Liver (tissue), 8 donors: ENCODE measurements at regions not wholly inside any gene's neighbourhood (a gene's known extent, or its start where the extent isn't known, plus 50 kb on each side); places are given as distances from the start of the nearest gene placed in this dataset.

Experiments used
- DNase-seq: peaks from one replicate; pipeline ENCODE4 v3.0.0-alpha.2; 2017; ENCODE audit warnings: low spot score
- H3K27ac ChIP-seq, 2 donors: one replicate each; pipeline ENCODE4 v1.7.0; 2013; ENCODE audit warnings: inconsistent platforms in 2 of 2, low read length in 2 of 2, control low read depth in 1 of 2, low read depth in 1 of 2, mild to moderate bottlenecking in 1 of 2
- H3K27me3 ChIP-seq, 4 donors: one replicate each; pipeline versions ENCODE4 v1.6.1 to v1.7.0; 2013; ENCODE audit warnings: low read length in 3 of 4, inconsistent platforms in 1 of 4, mild to moderate bottlenecking in 1 of 4, moderate library complexity in 1 of 4; ENCODE audit not compliant: control insufficient read depth in 4 of 4, insufficient read depth in 4 of 4
- H3K36me3 ChIP-seq, 4 donors: one replicate each; pipeline versions ENCODE4 v1.6.1 to v1.7.0; 2013; ENCODE audit warnings: low read length in 3 of 4, mild to moderate bottlenecking in 3 of 4, low read depth in 1 of 4, moderate library complexity in 1 of 4; ENCODE audit not compliant: control insufficient read depth in 4 of 4, insufficient read depth in 3 of 4
- H3K4me1 ChIP-seq, 4 donors: one replicate each; pipeline versions ENCODE4 v1.6.1 to v1.7.0; 2013; ENCODE audit warnings: low read length in 3 of 4, mild to moderate bottlenecking in 3 of 4, moderate library complexity in 1 of 4; ENCODE audit not compliant: control insufficient read depth in 4 of 4, insufficient read depth in 4 of 4
- H3K4me3 ChIP-seq, 3 donors: one replicate each; pipeline versions ENCODE4 v1.6.1 to v1.7.0; 2013; ENCODE audit warnings: low read length in 3 of 3, control low read depth in 1 of 3, low read depth in 1 of 3, mild to moderate bottlenecking in 1 of 3
- H3K9ac ChIP-seq, 2 donors: one replicate each; pipeline ENCODE4 v1.7.0; 2013; ENCODE audit warnings: low read length in 2 of 2, mild to moderate bottlenecking in 2 of 2, moderate library complexity in 2 of 2, control low read depth in 1 of 2, low read depth in 1 of 2
- H3K9me3 ChIP-seq, 4 donors: one replicate each; pipeline versions ENCODE4 v1.6.1 to v1.7.0; 2013; ENCODE audit warnings: low read length in 3 of 4; ENCODE audit not compliant: control insufficient read depth in 4 of 4
- EGR1 ChIP-seq, 2 donors: IDR thresholded peaks; 2 replicates each; pipeline ENCODE4 v1.6.1; 2016 to 2018; ENCODE audit warnings: antibody characterized with exemption in 2 of 2, low read depth in 2 of 2
- FOXA1 ChIP-seq: IDR thresholded peaks from 2 replicates; pipeline ENCODE4 v1.6.1; 2016; ENCODE audit warnings: antibody characterized with exemption
- FOXA2 ChIP-seq: IDR thresholded peaks from 2 replicates; pipeline ENCODE4 v1.6.1; 2016; ENCODE audit warnings: antibody characterized with exemption
- HNF4A ChIP-seq, 2 donors: conservative IDR thresholded peaks; 2 replicates each; pipeline ENCODE4 v1.6.1; 2016; ENCODE audit warnings: antibody characterized with exemption in 2 of 2, mild to moderate bottlenecking in 2 of 2
- JUND ChIP-seq, 2 donors: IDR thresholded peaks; 2 replicates each; pipeline ENCODE4 v1.6.1; 2016; ENCODE audit warnings: antibody characterized with exemption in 2 of 2
- RAD21 ChIP-seq, 2 donors: IDR thresholded peaks; 2 replicates each; pipeline ENCODE4 v1.6.1; 2016; ENCODE audit warnings: antibody characterized with exemption in 2 of 2, mild to moderate bottlenecking in 2 of 2
- RXRA ChIP-seq, 2 donors: IDR thresholded peaks; 2 replicates each; pipeline ENCODE4 v1.6.1; 2017 to 2018; ENCODE audit warnings: antibody characterized with exemption in 2 of 2, mild to moderate bottlenecking in 1 of 2
- SP1 ChIP-seq: IDR thresholded peaks from 2 replicates; pipeline ENCODE4 v1.6.1; 2018; ENCODE audit warnings: antibody characterized with exemption, mild to moderate bottlenecking
- TAF1 ChIP-seq: conservative IDR thresholded peaks from 2 replicates; pipeline ENCODE4 v1.6.1; 2016; ENCODE audit warnings: antibody characterized with exemption, mild to moderate bottlenecking
- YY1 ChIP-seq: IDR thresholded peaks from 2 replicates; pipeline ENCODE4 v1.6.1; 2016; ENCODE audit warnings: antibody characterized with exemption, mild to moderate bottlenecking
- WGBS: extraction: QIAGEN DNeasy Blood & Tissue Kit; methylation state at CpG from one replicate; pipeline ENCODE4 v1.1.7; 2013; 5-methylcytosine and 5-hydroxymethylcytosine counted together
- TF ChIP-seq, protein P1 (sequence below): IDR thresholded peaks from 2 replicates; pipeline ENCODE4 v1.6.1; 2016; ENCODE audit warnings: antibody characterized with exemption
- TF ChIP-seq, protein P2 (sequence below): IDR thresholded peaks from 2 replicates; pipeline ENCODE4 v1.6.1; 2016; ENCODE audit warnings: antibody characterized with exemption, mild to moderate bottlenecking
- TF ChIP-seq, protein P3 (sequence below): fragments of 150-350 bp; IDR thresholded peaks from 2 replicates; pipeline ENCODE4 v1.5.1; 2017; ENCODE audit warnings: improper control_type of control experiment, low read depth, low read length; ENCODE audit not compliant: missing input control
- TF ChIP-seq, protein P4 (sequence below): IDR thresholded peaks from 2 replicates; pipeline ENCODE4 v1.6.1; 2016; ENCODE audit warnings: antibody characterized with exemption
- TF ChIP-seq, protein P5 (sequence below): IDR thresholded peaks from 2 replicates; pipeline ENCODE4 v1.6.1; 2016; ENCODE audit warnings: antibody characterized with exemption
- donor health status: healthy.
- donor health status: healthy.
- donor health status: healthy.
- donor health status: healthy.
- donor health status: healthy.

DNA sequence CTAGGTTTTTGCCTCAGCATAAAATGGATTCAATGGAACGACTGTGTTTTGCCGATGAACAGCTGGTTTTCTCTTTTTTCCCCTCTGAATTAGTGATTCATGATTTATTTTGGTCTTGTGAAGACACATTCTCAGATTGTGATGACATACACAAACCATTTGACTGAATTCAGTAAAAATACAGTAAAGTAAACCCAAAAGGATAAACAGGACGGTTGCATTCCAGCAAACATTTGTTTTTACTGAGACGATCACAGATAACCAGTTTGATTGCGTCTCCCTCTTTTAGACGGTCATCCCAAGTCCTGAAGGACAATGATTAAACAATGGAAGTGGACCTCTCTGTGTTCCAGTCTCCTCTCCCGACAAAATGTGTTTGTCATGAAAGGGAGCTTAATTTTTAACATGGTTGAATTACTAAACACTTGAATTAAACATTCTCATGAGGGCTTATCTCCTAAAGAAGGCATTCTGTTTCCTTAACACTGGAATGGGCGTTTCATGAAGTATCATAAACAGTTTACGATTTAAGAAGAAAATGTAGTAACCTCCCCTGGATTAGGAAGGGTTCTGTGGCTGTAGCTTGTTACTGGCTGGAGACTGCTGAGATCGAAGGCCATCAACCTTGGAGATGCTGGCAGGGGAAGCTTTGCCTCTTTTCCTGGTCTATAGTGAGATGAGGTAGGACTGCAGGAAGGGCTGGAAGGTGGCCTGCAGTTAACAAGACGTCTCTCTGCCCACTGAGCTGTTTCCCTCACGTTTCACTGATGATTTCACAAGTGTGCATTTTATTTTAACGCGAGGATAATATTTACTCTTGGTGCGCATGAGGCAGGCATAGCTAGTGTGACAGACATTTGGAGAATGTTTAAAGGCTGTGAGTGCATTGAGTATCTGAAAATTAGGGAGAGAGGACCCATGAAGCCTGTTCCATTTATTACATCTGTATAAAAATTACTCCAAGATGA lies 457.9 kb downstream of the FGF9 start:
- no peak for DNase-seq
- Histone ChIP-seq H3K27ac (no peak overlapping the region), H3K36me3 (no peaks in the 10 kb centered on the region), H3K4me3 (no peak overlapping the region), H3K9me3 (peaks cover 0 to 4% (median 2%) of the 10 kb centered on the region in 4 donors), H3K27me3 (no peaks in the 10 kb centered on the region), H3K4me1 (no peaks in the 10 kb centered on the region), H3K9ac (no peak overlapping the region)
- 52% methylated on average over 15 of the region's 15 CpGs for WGBS
- TF ChIP-seq TAF1 (no peak), YY1 (no peak), JUND (IDR thresholded peaks at IDR 0.05) (no peak), RXRA (IDR thresholded peaks at IDR 0.05) (no peak), HNF4A (conservative IDR thresholded peaks at IDR 0.05) (no peak), FOXA1 (no peak), RAD21 (IDR thresholded peaks at IDR 0.05) (no peak), SP1 (no peak), EGR1 (IDR thresholded peaks at IDR 0.05; ENCODE audit: low read depth in 2 of 2) (no peak), FOXA2 (no peak)
- TF ChIP-seq, protein P1, sequence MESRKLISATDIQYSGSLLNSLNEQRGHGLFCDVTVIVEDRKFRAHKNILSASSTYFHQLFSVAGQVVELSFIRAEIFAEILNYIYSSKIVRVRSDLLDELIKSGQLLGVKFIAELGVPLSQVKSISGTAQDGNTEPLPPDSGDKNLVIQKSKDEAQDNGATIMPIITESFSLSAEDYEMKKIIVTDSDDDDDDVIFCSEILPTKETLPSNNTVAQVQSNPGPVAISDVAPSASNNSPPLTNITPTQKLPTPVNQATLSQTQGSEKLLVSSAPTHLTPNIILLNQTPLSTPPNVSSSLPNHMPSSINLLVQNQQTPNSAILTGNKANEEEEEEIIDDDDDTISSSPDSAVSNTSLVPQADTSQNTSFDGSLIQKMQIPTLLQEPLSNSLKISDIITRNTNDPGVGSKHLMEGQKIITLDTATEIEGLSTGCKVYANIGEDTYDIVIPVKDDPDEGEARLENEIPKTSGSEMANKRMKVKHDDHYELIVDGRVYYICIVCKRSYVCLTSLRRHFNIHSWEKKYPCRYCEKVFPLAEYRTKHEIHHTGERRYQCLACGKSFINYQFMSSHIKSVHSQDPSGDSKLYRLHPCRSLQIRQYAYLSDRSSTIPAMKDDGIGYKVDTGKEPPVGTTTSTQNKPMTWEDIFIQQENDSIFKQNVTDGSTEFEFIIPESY, result no peak
- TF ChIP-seq, protein P2, sequence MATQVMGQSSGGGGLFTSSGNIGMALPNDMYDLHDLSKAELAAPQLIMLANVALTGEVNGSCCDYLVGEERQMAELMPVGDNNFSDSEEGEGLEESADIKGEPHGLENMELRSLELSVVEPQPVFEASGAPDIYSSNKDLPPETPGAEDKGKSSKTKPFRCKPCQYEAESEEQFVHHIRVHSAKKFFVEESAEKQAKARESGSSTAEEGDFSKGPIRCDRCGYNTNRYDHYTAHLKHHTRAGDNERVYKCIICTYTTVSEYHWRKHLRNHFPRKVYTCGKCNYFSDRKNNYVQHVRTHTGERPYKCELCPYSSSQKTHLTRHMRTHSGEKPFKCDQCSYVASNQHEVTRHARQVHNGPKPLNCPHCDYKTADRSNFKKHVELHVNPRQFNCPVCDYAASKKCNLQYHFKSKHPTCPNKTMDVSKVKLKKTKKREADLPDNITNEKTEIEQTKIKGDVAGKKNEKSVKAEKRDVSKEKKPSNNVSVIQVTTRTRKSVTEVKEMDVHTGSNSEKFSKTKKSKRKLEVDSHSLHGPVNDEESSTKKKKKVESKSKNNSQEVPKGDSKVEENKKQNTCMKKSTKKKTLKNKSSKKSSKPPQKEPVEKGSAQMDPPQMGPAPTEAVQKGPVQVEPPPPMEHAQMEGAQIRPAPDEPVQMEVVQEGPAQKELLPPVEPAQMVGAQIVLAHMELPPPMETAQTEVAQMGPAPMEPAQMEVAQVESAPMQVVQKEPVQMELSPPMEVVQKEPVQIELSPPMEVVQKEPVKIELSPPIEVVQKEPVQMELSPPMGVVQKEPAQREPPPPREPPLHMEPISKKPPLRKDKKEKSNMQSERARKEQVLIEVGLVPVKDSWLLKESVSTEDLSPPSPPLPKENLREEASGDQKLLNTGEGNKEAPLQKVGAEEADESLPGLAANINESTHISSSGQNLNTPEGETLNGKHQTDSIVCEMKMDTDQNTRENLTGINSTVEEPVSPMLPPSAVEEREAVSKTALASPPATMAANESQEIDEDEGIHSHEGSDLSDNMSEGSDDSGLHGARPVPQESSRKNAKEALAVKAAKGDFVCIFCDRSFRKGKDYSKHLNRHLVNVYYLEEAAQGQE, result no peak
- TF ChIP-seq, protein P3, sequence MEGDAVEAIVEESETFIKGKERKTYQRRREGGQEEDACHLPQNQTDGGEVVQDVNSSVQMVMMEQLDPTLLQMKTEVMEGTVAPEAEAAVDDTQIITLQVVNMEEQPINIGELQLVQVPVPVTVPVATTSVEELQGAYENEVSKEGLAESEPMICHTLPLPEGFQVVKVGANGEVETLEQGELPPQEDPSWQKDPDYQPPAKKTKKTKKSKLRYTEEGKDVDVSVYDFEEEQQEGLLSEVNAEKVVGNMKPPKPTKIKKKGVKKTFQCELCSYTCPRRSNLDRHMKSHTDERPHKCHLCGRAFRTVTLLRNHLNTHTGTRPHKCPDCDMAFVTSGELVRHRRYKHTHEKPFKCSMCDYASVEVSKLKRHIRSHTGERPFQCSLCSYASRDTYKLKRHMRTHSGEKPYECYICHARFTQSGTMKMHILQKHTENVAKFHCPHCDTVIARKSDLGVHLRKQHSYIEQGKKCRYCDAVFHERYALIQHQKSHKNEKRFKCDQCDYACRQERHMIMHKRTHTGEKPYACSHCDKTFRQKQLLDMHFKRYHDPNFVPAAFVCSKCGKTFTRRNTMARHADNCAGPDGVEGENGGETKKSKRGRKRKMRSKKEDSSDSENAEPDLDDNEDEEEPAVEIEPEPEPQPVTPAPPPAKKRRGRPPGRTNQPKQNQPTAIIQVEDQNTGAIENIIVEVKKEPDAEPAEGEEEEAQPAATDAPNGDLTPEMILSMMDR, result no peak
- TF ChIP-seq, protein P4, sequence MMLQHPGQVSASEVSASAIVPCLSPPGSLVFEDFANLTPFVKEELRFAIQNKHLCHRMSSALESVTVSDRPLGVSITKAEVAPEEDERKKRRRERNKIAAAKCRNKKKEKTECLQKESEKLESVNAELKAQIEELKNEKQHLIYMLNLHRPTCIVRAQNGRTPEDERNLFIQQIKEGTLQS, result no peak
- TF ChIP-seq, protein P5, sequence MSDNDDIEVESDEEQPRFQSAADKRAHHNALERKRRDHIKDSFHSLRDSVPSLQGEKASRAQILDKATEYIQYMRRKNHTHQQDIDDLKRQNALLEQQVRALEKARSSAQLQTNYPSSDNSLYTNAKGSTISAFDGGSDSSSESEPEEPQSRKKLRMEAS, result no peak
